ENCODE measurements at regions not wholly inside any gene's neighbourhood (a gene's known extent, or its start where the extent isn't known, plus 50 kb on each side); places are given as distances from the start of the nearest gene placed in this dataset.

- Histone ChIP-seq H3K9ac (ENCODE audit: insufficient read depth, low read depth, low read length) (no peak overlapping the region), H3K9me3 (ENCODE audit: low read length) (no peaks in the 10 kb centered on the region), H3K4me2 (ENCODE audit: low read depth, low read length) (no peak overlapping the region), H2AFZ (ENCODE audit: low read length) (no peak overlapping the region), H3K4me3 (replicated peaks in 1 of 3; ENCODE audit: insufficient read depth in 1 of 3, low read depth in 2 of 3, low read length in 3 of 3) (no peak overlapping the region), H3K27ac (ENCODE audit: extremely low read length, insufficient read depth, low read length) (no peak overlapping the region), H4K20me1 (ENCODE audit: insufficient read depth, low read length) (no peaks in the 10 kb centered on the region), H3K27me3 (ENCODE audit: control insufficient read depth in 1 of 2, insufficient read depth in 2 of 2, low read length in 2 of 2) (peaks cover 3 to 24% of the 10 kb centered on the region in 2 experiments), H3K79me2 (ENCODE audit: insufficient read depth, low read length) (no peaks in the 10 kb centered on the region), H3K4me1 (ENCODE audit: insufficient read depth, low read length) (peaks cover 12% of the 10 kb centered on the region), H3K36me3 (replicated peaks in 1 of 2; ENCODE audit: control insufficient read depth in 1 of 2, insufficient read depth in 2 of 2, low read length in 2 of 2) (no peaks in the 10 kb centered on the region)
- FAIRE-seq (no peak), ATAC-seq (no peak), DNase-seq (ENCODE audit: low spot score) (no peak)
- in situ Hi-C loops (cut with HindIII; ENCODE audit: extremely low pct_ligation_motif_present, low pct_unique_long_range_greater_than_20kb): no loop called here
- WGBS (ENCODE audit: low lambda C conversion rate): 39% methylated on average over 10 of the region's 10 CpGs
- TF ChIP-seq ZNF562 (CRISPR knock-in tag; IDR thresholded peaks at IDR 0.05; ENCODE audit: borderline replicate concordance) (no peak), NFE2L1 (CRISPR knock-in tag; IDR thresholded peaks at IDR 0.05; ENCODE audit: borderline replicate concordance) (no peak), ZNF329 (CRISPR knock-in tag; IDR thresholded peaks at IDR 0.05; ENCODE audit: low read depth) (no peak), HNRNPUL1 (IDR thresholded peaks at IDR 0.05; ENCODE audit: low read depth, low read length) (no peak), GABPB1 (CRISPR knock-in tag; IDR thresholded peaks at IDR 0.05) (no peak), ZKSCAN5 (CRISPR knock-in tag; IDR thresholded peaks at IDR 0.05) (no peak), RBFOX2 (IDR thresholded peaks at IDR 0.05; ENCODE audit: low read depth, low read length) (no peak), ZSCAN5A (CRISPR knock-in tag; IDR thresholded peaks at IDR 0.05; ENCODE audit: borderline replicate concordance) (no peak), NFYB (CRISPR knock-in tag; IDR thresholded peaks at IDR 0.05) (no peak), TBX2 (CRISPR knock-in tag; IDR thresholded peaks at IDR 0.05; ENCODE audit: borderline replicate concordance) (no peak), HNRNPLL (IDR thresholded peaks at IDR 0.05; ENCODE audit: low read depth, low read length, poor library complexity, severe bottlenecking) (no peak), ZFYVE20 (CRISPR knock-in tag; IDR thresholded peaks at IDR 0.05; ENCODE audit: borderline replicate concordance, low read depth) (no peak), ZNF512 (CRISPR knock-in tag; IDR thresholded peaks at IDR 0.05) (no peak), NFATC3 (CRISPR knock-in tag; IDR thresholded peaks at IDR 0.05) (no peak), MTA3 (CRISPR knock-in tag; IDR thresholded peaks at IDR 0.05) (no peak)
- ChIA-PET POLR2A (no interaction called here), CTCF (ENCODE audit: low intra/inter-chr PET ratio, low total read pairs) (no interaction called here)
- no TSS peak for BruUV-seq (replicated peaks)
- intact Hi-C loops (cut with micrococcal nuclease; ENCODE audit: unreplicated experiment): no loop called here
Measured at GRCh38 chr19:41499899-41500298, 56.9 kb downstream of the ERICH4 start.
